Adrenal gland (tissue), 9 donors: ENCODE measurements at regions not wholly inside any gene's neighbourhood (a gene's known extent, or its start where the extent isn't known, plus 50 kb on each side); places are given as distances from the start of the nearest gene placed in this dataset.

Source experiments
- DNase-seq, 7 donors: peaks; one replicate each; pipeline ENCODE4 v3.0.0-alpha.2; 2019 to 2020
- H3K27ac ChIP-seq, 5 donors: fragments of 200-600 bp; sonication (generic) in 4 of 5; 1 replicate in 3 of 5; 2 replicates in 2 of 5; pipeline versions ENCODE4 v1.5.1 to v1.8.0; 2016 to 2020; ENCODE audit warnings: mild to moderate bottlenecking in 1 of 5
- H3K27me3 ChIP-seq: fragments of 200-600 bp; 2 replicates; pipeline ENCODE4 v1.8.0; 2021
- H3K36me3 ChIP-seq, 2 donors: fragments of 200-600 bp; replicated peaks in 1 of 2; 1 replicate in 1 of 2; 2 replicates in 1 of 2; pipeline versions ENCODE4 v1.5.1 to v1.8.0; 2018 to 2022
- H3K4me1 ChIP-seq, 2 donors: fragments of 200-600 bp; replicated peaks in 1 of 2; 1 replicate in 1 of 2; 2 replicates in 1 of 2; pipeline versions ENCODE4 v1.5.1 to v1.8.0; 2018 to 2021
- H3K4me3 ChIP-seq, 4 donors: fragments of 200-600 bp; sonication (generic) in 3 of 4; one replicate each; pipeline ENCODE4 v1.5.1; 2016 to 2018
- H3K9me3 ChIP-seq, 3 donors: fragments of 200-600 bp; sonication (generic) in 1 of 3; replicated peaks in 1 of 3; 1 replicate in 2 of 3; 2 replicates in 1 of 3; pipeline versions ENCODE4 v1.5.1 to v1.8.0; 2016 to 2021
- POLR2A ChIP-seq, 2 donors: fragments of 450-650 bp; IDR thresholded peaks; one replicate each; pipeline ENCODE4 v1.6.1; 2017; ENCODE audit warnings: antibody characterized with exemption in 2 of 2, mild to moderate bottlenecking in 2 of 2, moderate library complexity in 1 of 2
- WGBS, 4 donors: extraction: QIAGEN DNeasy Blood & Tissue Kit in 2 of 4; methylation state at CpG; one replicate each; pipeline versions ENCODE4 v1.1.5 to v1.1.7; 2013 to 2017; 5-methylcytosine and 5-hydroxymethylcytosine counted together
- intact Hi-C, 2 donors: fragments of 100-400 bp; cut with DNase I; formaldehyde crosslinking; loops; one replicate each; pipeline versions ENCODE4 v1.14.1 to v1.15.0; 2022 to 2023
- TF ChIP-seq, protein P1 (sequence below), 6 experiments: fragments of 450-650 bp in 4 of 6; fragments of 200-600 bp in 2 of 6; sonication (generic) in 1 of 6; IDR thresholded peaks; 1 replicate in 5 of 6; 2 replicates in 1 of 6; pipeline versions ENCODE4 v1.5.1 to v1.8.0; 2016 to 2021; ENCODE audit warnings: antibody characterized with exemption in 6 of 6, mild to moderate bottlenecking in 2 of 6, moderate library complexity in 1 of 6
- donor health status: healthy with polysubstance abuse.
- donor health status: Bipolar disorder and iron deficiency.
- donor health status: DM: yes; HTN: yes; CAD: no.
- donor health status: DM: no; HTN: no; CAD: no.
- donor health status: DM: no; HTN: no; CAD: no.

DNA sequence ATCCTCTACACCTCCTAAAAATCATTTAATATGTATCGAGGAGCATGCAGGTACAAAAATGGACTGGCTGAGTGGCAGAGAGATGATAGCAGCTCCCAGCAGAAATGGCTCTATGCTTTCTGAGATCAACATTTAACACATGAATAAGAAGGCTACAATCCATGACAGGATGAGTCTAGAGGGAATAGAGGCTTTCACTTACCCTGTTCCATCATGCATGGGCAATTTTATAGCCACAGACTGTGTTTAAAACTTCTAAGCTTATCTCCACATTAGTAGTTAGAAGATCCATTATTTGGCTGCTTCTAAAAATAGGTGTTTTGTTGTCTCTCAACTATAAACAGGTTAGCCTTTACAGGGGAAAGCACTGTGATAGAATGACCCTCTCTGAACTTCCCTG, 149.1 kb upstream of the ARHGAP28 start:
- no peak overlapping the region for H3K4me3 ChIP-seq
- H3K4me1 ChIP-seq = no peaks in the 10 kb centered on the region
- DNase-seq = no peak
- no peaks in the 10 kb centered on the region for H3K36me3 ChIP-seq
- 75 to 93% (median 83%) methylated on average over 1 of the region's 1 CpG for WGBS, 4 donors
- H3K9me3 ChIP-seq = no peaks in the 10 kb centered on the region
- intact Hi-C loops = no loop called here
- no peak overlapping the region for H3K27ac ChIP-seq
- no peaks in the 10 kb centered on the region for H3K27me3 ChIP-seq
- no peak for TF ChIP-seq POLR2A (IDR thresholded peaks at IDR 0.05)
- TF ChIP-seq, protein P1, sequence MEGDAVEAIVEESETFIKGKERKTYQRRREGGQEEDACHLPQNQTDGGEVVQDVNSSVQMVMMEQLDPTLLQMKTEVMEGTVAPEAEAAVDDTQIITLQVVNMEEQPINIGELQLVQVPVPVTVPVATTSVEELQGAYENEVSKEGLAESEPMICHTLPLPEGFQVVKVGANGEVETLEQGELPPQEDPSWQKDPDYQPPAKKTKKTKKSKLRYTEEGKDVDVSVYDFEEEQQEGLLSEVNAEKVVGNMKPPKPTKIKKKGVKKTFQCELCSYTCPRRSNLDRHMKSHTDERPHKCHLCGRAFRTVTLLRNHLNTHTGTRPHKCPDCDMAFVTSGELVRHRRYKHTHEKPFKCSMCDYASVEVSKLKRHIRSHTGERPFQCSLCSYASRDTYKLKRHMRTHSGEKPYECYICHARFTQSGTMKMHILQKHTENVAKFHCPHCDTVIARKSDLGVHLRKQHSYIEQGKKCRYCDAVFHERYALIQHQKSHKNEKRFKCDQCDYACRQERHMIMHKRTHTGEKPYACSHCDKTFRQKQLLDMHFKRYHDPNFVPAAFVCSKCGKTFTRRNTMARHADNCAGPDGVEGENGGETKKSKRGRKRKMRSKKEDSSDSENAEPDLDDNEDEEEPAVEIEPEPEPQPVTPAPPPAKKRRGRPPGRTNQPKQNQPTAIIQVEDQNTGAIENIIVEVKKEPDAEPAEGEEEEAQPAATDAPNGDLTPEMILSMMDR (IDR thresholded peaks at IDR 0.05) = no peak

DNA sequence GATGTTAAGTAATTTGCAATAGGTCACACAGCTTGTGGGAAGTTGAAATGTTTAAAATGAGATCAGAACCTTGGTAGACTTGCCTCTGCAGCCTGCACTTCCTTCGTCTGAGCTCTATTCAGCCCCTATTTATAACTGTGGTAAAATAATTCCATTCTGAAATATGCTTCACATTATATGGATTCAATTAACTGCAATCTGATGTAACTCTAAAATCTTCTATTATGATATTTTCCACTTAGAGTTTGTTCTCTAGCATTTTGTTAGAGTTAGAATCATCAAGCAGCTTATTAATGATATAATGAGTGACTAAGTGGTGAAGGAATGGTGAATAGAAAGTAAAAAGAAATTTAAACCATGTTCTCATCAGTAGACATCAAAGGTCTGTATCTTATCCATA, 139.6 kb upstream of the ARHGAP28 start:
- no peak for DNase-seq
- WGBS, 4 donors = 67 to 84% (median 79%) methylated on average over 1 of the region's 1 CpG

DNA sequence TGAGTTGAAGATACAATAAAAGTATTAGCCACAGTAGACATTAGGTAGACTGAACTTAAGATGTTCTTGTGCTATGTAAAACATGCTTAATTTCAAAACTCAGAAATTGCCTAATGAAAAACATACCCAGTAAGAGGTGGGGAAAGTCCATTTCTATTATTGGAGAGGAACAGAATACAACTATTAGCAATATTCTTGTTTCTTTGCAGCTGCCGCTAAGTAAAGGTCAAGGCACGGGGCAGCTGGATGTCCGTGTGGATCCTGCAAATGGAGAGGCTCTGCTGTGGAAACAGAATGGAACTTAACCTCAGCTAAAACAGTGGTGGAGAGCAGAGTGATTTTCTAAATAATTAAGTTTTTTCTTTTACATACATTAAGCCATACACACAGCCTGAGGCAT, 139.2 kb upstream of the ARHGAP28 start:
- H3K4me1 ChIP-seq = no peaks in the 10 kb centered on the region
- no peaks in the 10 kb centered on the region for H3K9me3 ChIP-seq
- H3K4me3 ChIP-seq = no peak overlapping the region
- no peaks in the 10 kb centered on the region for H3K27me3 ChIP-seq
- WGBS, 4 donors = 51 to 64% (median 59%) methylated on average over 3 of the region's 3 CpGs
- no peaks in the 10 kb centered on the region for H3K36me3 ChIP-seq
- no peak overlapping the region for H3K27ac ChIP-seq
- TF ChIP-seq, protein P1 (IDR thresholded peaks at IDR 0.05) = no peak
- DNase-seq = no peak
- intact Hi-C loops = no loop called here

More for the DNA sequence above, 139.6 kb upstream of the ARHGAP28 start:
- Histone ChIP-seq H3K4me1 (no peaks in the 10 kb centered on the region), H3K27ac (no peak overlapping the region), H3K36me3 (no peaks in the 10 kb centered on the region), H3K27me3 (no peaks in the 10 kb centered on the region), H3K4me3 (no peak overlapping the region), H3K9me3 (no peaks in the 10 kb centered on the region)
- intact Hi-C loops = no loop called here
- TF ChIP-seq, protein P1 (IDR thresholded peaks at IDR 0.05) = no peak
- no peak for TF ChIP-seq POLR2A (IDR thresholded peaks at IDR 0.05)

DNA sequence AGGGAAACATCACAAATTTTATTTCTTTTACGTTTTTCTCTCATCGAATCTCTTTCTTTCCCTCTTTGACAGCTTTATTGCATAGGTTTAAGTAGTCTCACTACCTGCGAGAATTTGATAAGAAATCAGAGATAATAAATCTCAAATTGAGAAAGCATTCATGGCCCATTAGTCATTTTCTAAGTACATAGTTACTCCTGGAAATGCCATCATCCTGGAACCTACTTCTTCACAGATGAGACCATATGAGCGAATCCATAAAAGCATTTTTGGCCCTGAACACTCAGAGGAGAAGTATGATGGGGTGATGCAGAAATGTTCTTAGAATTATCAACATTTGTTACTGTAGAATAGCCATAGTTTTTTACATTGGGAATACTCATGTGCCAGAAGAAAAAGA, 138.0 kb upstream of the ARHGAP28 start:
- Histone ChIP-seq H3K4me3 (no peak overlapping the region), H3K9me3 (no peaks in the 10 kb centered on the region), H3K4me1 (no peaks in the 10 kb centered on the region), H3K36me3 (no peaks in the 10 kb centered on the region), H3K27me3 (no peaks in the 10 kb centered on the region), H3K27ac (no peak overlapping the region)
- WGBS, 4 donors = 85 to 91% (median 86%) methylated on average over 4 of the region's 4 CpGs
- no peak for DNase-seq
- TF ChIP-seq, protein P1 (IDR thresholded peaks at IDR 0.05) = no peak
- TF ChIP-seq POLR2A (IDR thresholded peaks at IDR 0.05) = no peak
- intact Hi-C loops = no loop called here
